Stomach (tissue), 4 donors: ENCODE measurements at regions not wholly inside any gene's neighbourhood (a gene's known extent, or its start where the extent isn't known, plus 50 kb on each side); places are given as distances from the start of the nearest gene placed in this dataset.

ENCODE experiments used
- CTCF ChIP-seq, 7 experiments: fragments of 450-650 bp in 4 of 7; fragments of 200-600 bp in 3 of 7; sonication (generic) in 3 of 7; IDR thresholded peaks; one replicate each; pipeline ENCODE4 v1.5.1; 2016 to 2019; ENCODE audit warnings: antibody characterized with exemption in 7 of 7, control low read depth in 2 of 7, mild to moderate bottlenecking in 1 of 7
- POLR2A ChIP-seq, 4 donors: fragments of 450-650 bp; IDR thresholded peaks; one replicate each; pipeline ENCODE4 v1.6.1; 2016; ENCODE audit warnings: antibody characterized with exemption in 4 of 4, control low read depth in 2 of 4, mild to moderate bottlenecking in 1 of 4, moderate library complexity in 1 of 4
- POLR2AphosphoS5 ChIP-seq, 3 donors: sonication (generic); formaldehyde crosslinking; IDR thresholded peaks; one replicate each; pipeline ENCODE4 v1.6.1; 2016; ENCODE audit warnings: antibody characterized with exemption in 3 of 3

DNA sequence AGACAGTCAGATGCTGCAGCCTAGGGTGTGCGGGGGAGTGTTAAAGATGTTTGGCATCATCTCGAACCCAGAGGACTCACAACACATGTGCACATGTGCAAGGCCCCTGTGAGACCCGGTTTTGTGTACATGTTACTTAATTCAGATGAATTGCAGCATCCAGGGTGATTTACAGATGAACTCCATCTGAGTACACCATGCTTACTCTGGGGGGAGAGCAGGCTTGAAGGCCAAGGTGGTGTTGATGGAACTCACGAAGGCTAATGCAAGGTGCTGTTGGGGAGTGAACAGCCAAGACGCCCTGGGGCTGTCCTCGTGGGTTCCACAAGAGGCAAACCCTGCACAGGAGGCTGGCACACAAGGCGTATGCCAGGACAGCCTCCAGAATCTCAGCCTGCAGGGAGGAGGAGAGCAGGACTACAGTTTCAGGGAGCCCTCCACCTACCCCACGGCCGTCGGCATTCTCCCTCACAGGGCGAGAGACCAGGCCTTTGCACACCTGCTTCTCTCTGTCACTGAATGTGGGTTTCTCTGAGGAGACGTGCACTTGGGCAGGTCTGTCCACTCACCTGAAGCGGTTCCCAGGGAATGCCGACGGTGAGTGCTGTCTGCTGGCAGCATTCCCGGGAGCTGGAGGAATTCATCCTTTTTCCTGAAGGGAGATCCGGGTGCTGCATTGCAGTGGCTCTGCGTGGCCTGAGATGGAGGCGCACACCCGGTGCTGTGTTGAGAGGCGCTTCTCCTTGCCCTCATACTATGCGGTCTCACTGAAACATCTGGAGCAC lies 178.5 kb upstream of the RNF32 start:
- TF ChIP-seq POLR2A (IDR thresholded peaks at IDR 0.05) (no peak), CTCF (IDR thresholded peaks at IDR 0.05) (no peak), POLR2AphosphoS5 (IDR thresholded peaks at IDR 0.05) (no peak)
